HepG2 (cell line): ENCODE measurements at regions not wholly inside any gene's neighbourhood (a gene's known extent, or its start where the extent isn't known, plus 50 kb on each side); places are given as distances from the start of the nearest gene placed in this dataset.

Source experiments
- ADNP ChIP-seq: sonication (generic); formaldehyde crosslinking; IDR thresholded peaks from 2 replicates; pipeline ENCODE4 v1.4.0; 2020; ENCODE audit warnings: missing genetic modification reagents
- ARID2 ChIP-seq: sonication (generic); formaldehyde crosslinking; IDR thresholded peaks from 2 replicates; pipeline ENCODE4 v1.8.1; 2022; ENCODE audit warnings: mild to moderate bottlenecking, missing genetic modification reagents, borderline replicate concordance
- ASH2L ChIP-seq: fragments of 300-600, 200-600 bp; sonication (generic); IDR thresholded peaks from 2 replicates; pipeline ENCODE4 v1.7.0; 2017; ENCODE audit warnings: low read depth, mild to moderate bottlenecking, moderate library complexity, mixed read lengths, low read length; ENCODE audit not compliant: insufficient read length
- CCAR2 ChIP-seq: fragments of 200-400 bp; formaldehyde crosslinking; optimal IDR thresholded peaks from 2 replicates; pipeline ENCODE3; 2018; ENCODE audit warnings: low read depth, mild to moderate bottlenecking, low read length, moderate library complexity
- DMTF1 ChIP-seq: sonication (generic); formaldehyde crosslinking; IDR thresholded peaks from 2 replicates; pipeline ENCODE4 v1.4.0; 2020; ENCODE audit warnings: mild to moderate bottlenecking, missing genetic modification reagents
- LCORL ChIP-seq, 2 experiments: fragments of 450-650 bp in 1 of 2; sonication (generic) in 1 of 2; formaldehyde crosslinking in 1 of 2; IDR thresholded peaks; 2 replicates each; pipeline versions ENCODE4 v1.5.0 to v1.6.1; 2017 to 2020; ENCODE audit warnings: antibody characterized with exemption in 1 of 2, missing genetic modification reagents in 1 of 2
- MAFG ChIP-seq: sonication (generic); formaldehyde crosslinking; IDR thresholded peaks from 2 replicates; pipeline ENCODE4 v1.5.1; 2020; ENCODE audit warnings: mild to moderate bottlenecking, missing genetic modification reagents
- MED8 ChIP-seq: sonication (generic); formaldehyde crosslinking; IDR thresholded peaks from 2 replicates; pipeline ENCODE4 v1.8.1; 2023; ENCODE audit warnings: mild to moderate bottlenecking, missing genetic modification reagents; ENCODE audit not compliant: insufficient replicate concordance
- MNT ChIP-seq: fragments of 450-650 bp; IDR thresholded peaks from 2 replicates; pipeline ENCODE4 v1.6.1; 2016
- NAIF1 ChIP-seq: sonication (generic); formaldehyde crosslinking; IDR thresholded peaks from 2 replicates; pipeline ENCODE4 v1.5.0; 2020; ENCODE audit warnings: mild to moderate bottlenecking, missing genetic modification reagents, borderline replicate concordance
- NR2C2 ChIP-seq: sonication (generic); formaldehyde crosslinking; IDR thresholded peaks from 2 replicates; pipeline ENCODE4 v1.4.0; 2020; ENCODE audit warnings: missing genetic modification reagents, mild to moderate bottlenecking, moderate library complexity, borderline replicate concordance
- PLRG1 ChIP-seq: fragments of 450-650 bp; conservative IDR thresholded peaks from 2 replicates; pipeline ENCODE4 v1.6.1; 2016
- RAD51 ChIP-seq: fragments of 450-650 bp; IDR thresholded peaks from 2 replicates; pipeline ENCODE4 v1.6.1; 2016; ENCODE audit warnings: borderline replicate concordance
- SNAI1 ChIP-seq: sonication (generic); formaldehyde crosslinking; IDR thresholded peaks from 2 replicates; pipeline ENCODE4 v1.5.0; 2020; ENCODE audit warnings: mild to moderate bottlenecking, missing genetic modification reagents, borderline replicate concordance
- SRSF1 ChIP-seq: fragments of 200-400 bp; formaldehyde crosslinking; optimal IDR thresholded peaks from 2 replicates; pipeline ENCODE3; 2017; ENCODE audit warnings: mild to moderate bottlenecking, low read depth, low read length, moderate library complexity
- XBP1 ChIP-seq: sonication (generic); formaldehyde crosslinking; IDR thresholded peaks from 2 replicates; pipeline ENCODE4 v1.5.0; 2020; ENCODE audit warnings: missing genetic modification reagents
- ZBTB1 ChIP-seq: sonication (generic); formaldehyde crosslinking; IDR thresholded peaks from 2 replicates; pipeline ENCODE4 v1.4.0; 2020; ENCODE audit warnings: missing genetic modification reagents, borderline replicate concordance
- ZBTB44 ChIP-seq: sonication (generic); formaldehyde crosslinking; IDR thresholded peaks from 2 replicates; pipeline ENCODE4 v1.4.0; 2020; ENCODE audit warnings: missing genetic modification reagents
- ZFX ChIP-seq: sonication (generic); formaldehyde crosslinking; IDR thresholded peaks from 2 replicates; pipeline ENCODE4 v1.4.0; 2020; ENCODE audit warnings: mild to moderate bottlenecking, low read depth, missing genetic modification reagents, moderate library complexity
- ZFYVE20 ChIP-seq: sonication (generic); formaldehyde crosslinking; IDR thresholded peaks from 2 replicates; pipeline ENCODE4 v1.8.0; 2023; ENCODE audit warnings: low read depth, mild to moderate bottlenecking, moderate library complexity, missing genetic modification reagents, borderline replicate concordance
- ZNF235 ChIP-seq: sonication (generic); formaldehyde crosslinking; IDR thresholded peaks from 2 replicates; pipeline ENCODE4 v1.8.1; 2023; ENCODE audit warnings: mild to moderate bottlenecking, missing genetic modification reagents, borderline replicate concordance
- ZNF280B ChIP-seq: sonication (generic); formaldehyde crosslinking; IDR thresholded peaks from 2 replicates; pipeline ENCODE4 v1.5.0; 2020; ENCODE audit warnings: missing genetic modification reagents, mild to moderate bottlenecking, borderline replicate concordance
- ZNF446 ChIP-seq: sonication (generic); formaldehyde crosslinking; IDR thresholded peaks from 2 replicates; pipeline ENCODE4 v1.5.0; 2020; ENCODE audit warnings: mild to moderate bottlenecking, missing genetic modification reagents
- ZNF564 ChIP-seq: sonication (generic); formaldehyde crosslinking; IDR thresholded peaks from 2 replicates; pipeline ENCODE4 v1.8.1; 2023; ENCODE audit warnings: mild to moderate bottlenecking, missing genetic modification reagents
- ZSCAN29 ChIP-seq: sonication (generic); formaldehyde crosslinking; conservative IDR thresholded peaks from 2 replicates; pipeline ENCODE4 v1.4.0; 2020; ENCODE audit warnings: mild to moderate bottlenecking, missing genetic modification reagents

- TF ChIP-seq ZNF235 (CRISPR knock-in tag): no peak
- no peak for TF ChIP-seq MED8
- TF ChIP-seq ZNF280B (CRISPR knock-in tag): no peak
- peak; percentile 90; the same call in 1 of the 2 replicates for TF ChIP-seq PLRG1
- peak; percentile 39; the same call in 1 of the 2 replicates for TF ChIP-seq LCORL (IDR thresholded peaks at IDR 0.05)
- no peak for TF ChIP-seq LCORL (CRISPR knock-in tag; IDR thresholded peaks at IDR 0.05)
- TF ChIP-seq SNAI1 (CRISPR knock-in tag): no peak
- TF ChIP-seq ADNP (CRISPR knock-in tag): no peak
- TF ChIP-seq ZNF564 (CRISPR knock-in tag): no peak
- TF ChIP-seq NAIF1: no peak
- TF ChIP-seq XBP1 (CRISPR knock-in tag): no peak
- TF ChIP-seq ZFYVE20 (CRISPR knock-in tag): no peak
- TF ChIP-seq ZBTB44 (CRISPR knock-in tag): no peak
- no peak for TF ChIP-seq MAFG (CRISPR knock-in tag)
- TF ChIP-seq NR2C2 (CRISPR knock-in tag): no peak
- TF ChIP-seq ASH2L: no peak
- TF ChIP-seq MNT: 0 out of 2 replicates have a peak, but pooled peaks have one; percentile 10
- TF ChIP-seq ARID2: no peak
- TF ChIP-seq DMTF1 (CRISPR knock-in tag): no peak
- no peak for TF ChIP-seq ZSCAN29
- no peak for TF ChIP-seq CCAR2
- no peak for TF ChIP-seq SRSF1
- TF ChIP-seq ZNF446 (CRISPR knock-in tag): no peak
- TF ChIP-seq ZFX (CRISPR knock-in tag): no peak
- peak; percentile 32; the same call in 1 of the 2 replicates for TF ChIP-seq RAD51
- TF ChIP-seq ZBTB1: no peak
These were observed 78.8 kb upstream of the CDH4 start (continued) for GRCh38 chr20:61173267-61173666.
